K562 (cell line): ENCODE measurements at regions not wholly inside any gene's neighbourhood (a gene's known extent, or its start where the extent isn't known, plus 50 kb on each side); places are given as distances from the start of the nearest gene placed in this dataset.

Source experiments
- ATAC-seq: fragments of 200-7000 bp; cut with Tn5 transposase; 3 replicates; pipeline ENCODE4 v1.9.1; 2020; ENCODE audit warnings: moderate library complexity
- BruUV-seq: library from RNA; stranded (reverse); fragments of 400-500 nt; replicated peaks from 2 replicates; lab custom pipeline; 2021; lab: Mats Ljungman, UMichigan
- CTCF ChIA-PET: fragments of 300-600 bp; formaldehyde crosslinking; extraction: SDS; loops from one replicate; lab custom pipeline; 2021; ENCODE audit warnings: low intra/inter-chr PET ratio; lab: Yijun Ruan, JAX
- POLR2A ChIA-PET: fragments of 300-600, 350-650 bp; sonication (Branson Sonifier 250); formaldehyde crosslinking; extraction: SDS; loops from one replicate; lab custom pipeline; 2021; ENCODE audit warnings: antibody characterized with exemption, inconsistent platforms; lab: Yijun Ruan, JAX
- DNase-seq, 4 experiments: peaks; one replicate each; pipeline versions ENCODE4 v3.0.0 to v3.0.0-alpha.2; 2011 to 2018; ENCODE audit warnings: low spot score in 3 of 4, mixed read lengths in 3 of 4; ENCODE audit errors: extremely low read depth in 1 of 4
- FAIRE-seq: peaks from 2 replicates; lab custom pipeline; 2011; peaks lifted over from hg19 to GRCh38; lab: Jason Lieb, UNC
- H2AFZ ChIP-seq: 2 replicates; pipeline ENCODE4 v1.6.0; 2011; ENCODE audit warnings: low read depth, low read length, control low read depth, inconsistent platforms
- H3K27ac ChIP-seq: fragments of 200-600 bp; 3 replicates; pipeline ENCODE4 v1.8.0; 2011; ENCODE audit warnings: low read depth, mild to moderate bottlenecking, control low read depth, inconsistent platforms, low read length, moderate library complexity, mixed read lengths; ENCODE audit errors: extremely low read depth
- H3K27me3 ChIP-seq, 2 experiments: fragments of 300-600 bp in 1 of 2; 2 replicates in 1 of 2; 3 replicates in 1 of 2; pipeline versions ENCODE4 v1.6.0 to v1.8.0; 2011; ENCODE audit warnings: inconsistent platforms in 2 of 2, low read length in 2 of 2, mild to moderate bottlenecking in 1 of 2, mixed read lengths in 1 of 2, moderate library complexity in 1 of 2; ENCODE audit not compliant: control insufficient read depth in 2 of 2, insufficient read depth in 2 of 2
- H3K36me3 ChIP-seq: fragments of 300-600 bp; 3 replicates; pipeline ENCODE4 v1.8.0; 2011; ENCODE audit warnings: mild to moderate bottlenecking, low read length, inconsistent platforms; ENCODE audit not compliant: control insufficient read depth, insufficient read depth
- H3K4me1 ChIP-seq, 2 experiments: fragments of 200-600 bp in 1 of 2; replicated peaks in 1 of 2; 2 replicates in 1 of 2; 3 replicates in 1 of 2; pipeline versions ENCODE4 v1.5.1 to v1.8.0; 2011; ENCODE audit warnings: inconsistent platforms in 2 of 2, low read length in 2 of 2, mild to moderate bottlenecking in 1 of 2, mixed read lengths in 1 of 2, moderate library complexity in 1 of 2; ENCODE audit not compliant: control insufficient read depth in 2 of 2, insufficient read depth in 2 of 2
- H3K4me2 ChIP-seq: 2 replicates; pipeline ENCODE4 v1.6.1; 2011; ENCODE audit warnings: low read length, control low read depth, inconsistent platforms, mixed read lengths; ENCODE audit not compliant: insufficient read depth
- H3K4me3 ChIP-seq: fragments of 200-600 bp; sonication (generic), shearing (Covaris generic); 2 replicates; pipeline ENCODE4 v1.5.1; 2016; ENCODE audit warnings: control low read depth, inconsistent platforms
- H3K79me2 ChIP-seq: fragments of 200-600 bp; 3 replicates; pipeline ENCODE4 v1.8.0; 2011; ENCODE audit warnings: low read length, inconsistent platforms; ENCODE audit not compliant: control insufficient read depth, insufficient read depth
- H3K9ac ChIP-seq, 2 experiments: 2 replicates each; pipeline versions ENCODE4 v1.6.0 to v1.6.1; 2011; ENCODE audit warnings: low read depth in 2 of 2, low read length in 2 of 2, control low read depth in 1 of 2, inconsistent platforms in 1 of 2, mild to moderate bottlenecking in 1 of 2, mixed read lengths in 1 of 2; ENCODE audit not compliant: insufficient read depth in 1 of 2
- H3K9me1 ChIP-seq: one replicate; pipeline ENCODE4 v1.6.0; 2011; ENCODE audit warnings: inconsistent platforms, mild to moderate bottlenecking, low read length, moderate library complexity; ENCODE audit not compliant: control insufficient read depth, insufficient read depth
- H3K9me3 ChIP-seq: replicated peaks from 2 replicates; pipeline ENCODE4 v1.5.1; 2011; ENCODE audit warnings: low read depth, low read length, inconsistent platforms; ENCODE audit not compliant: control insufficient read depth, insufficient read depth
- H4K20me1 ChIP-seq: replicated peaks from 2 replicates; pipeline ENCODE4 v1.6.1; 2011; ENCODE audit warnings: low read length, inconsistent platforms, mixed read lengths; ENCODE audit not compliant: control insufficient read depth, insufficient read depth
- C11orf30 ChIP-seq: fragments of 450-650 bp; IDR thresholded peaks from 2 replicates; pipeline ENCODE4 v1.6.1; 2016; ENCODE audit warnings: low read depth, mild to moderate bottlenecking
- HEY1 ChIP-seq: fragments of 250-450 bp; sonication (Bioruptor Pico); IDR thresholded peaks from 2 replicates; pipeline ENCODE4 v1.5.0; 2020; ENCODE audit warnings: mild to moderate bottlenecking, moderate library complexity, borderline replicate concordance
- MCM7 ChIP-seq, 2 experiments: fragments of 450-650 bp; IDR thresholded peaks; 2 replicates each; pipeline ENCODE4 v1.6.1; 2016 to 2018
- ZBTB8A ChIP-seq: fragments of 450-650 bp; IDR thresholded peaks from 2 replicates; pipeline ENCODE4 v1.6.1; 2018; ENCODE audit warnings: mild to moderate bottlenecking, moderate library complexity; ENCODE audit not compliant: partially characterized antibody
- ZNF586 ChIP-seq: fragments of 450-650 bp; formaldehyde crosslinking; conservative IDR thresholded peaks from 2 replicates; pipeline ENCODE4 v1.4.0; 2020; ENCODE audit warnings: mild to moderate bottlenecking, moderate library complexity
- ZNF830 ChIP-seq: fragments of 250-450 bp; sonication (Bioruptor Pico); IDR thresholded peaks from 2 replicates; pipeline ENCODE4 v1.5.0; 2021; ENCODE audit warnings: mild to moderate bottlenecking
- WGBS: fragments of 100-300 bp; shearing (Covaris generic); methylation state at CpG from one replicate; pipeline ENCODE4 v1.1.6; 2016; ENCODE audit warnings: low coverage, mixed read lengths; ENCODE audit not compliant: insufficient coverage; ENCODE audit errors: missing lambda C conversion rate; 5-methylcytosine and 5-hydroxymethylcytosine counted together
- in situ Hi-C: fragments of 300-500 bp; cut with MboI; formaldehyde crosslinking; loops from 4 replicates; pipeline ENCODE4 v1.15.0; 2018; ENCODE audit warnings: inconsistent platforms, mixed read lengths
- intact Hi-C: fragments of 100-400 bp; cut with micrococcal nuclease; formaldehyde crosslinking; loops from 2 replicates; pipeline ENCODE4 v1.14.2; 2022
- TF ChIP-seq, protein P1 (sequence below), 3 experiments: IDR thresholded peaks in 2 of 3; conservative IDR thresholded peaks in 1 of 3; 2 replicates each; pipeline ENCODE4 v1.5.1; 2011 to 2012; ENCODE audit warnings: low read length in 3 of 3, mild to moderate bottlenecking in 3 of 3, control low read depth in 2 of 3, improper control_type of control experiment in 1 of 3, inconsistent platforms in 1 of 3, low read depth in 1 of 3, mixed read lengths in 1 of 3, moderate library complexity in 1 of 3; ENCODE audit not compliant: insufficient read depth in 2 of 3
- TF ChIP-seq, protein P2 (sequence below): fragments of 450-650 bp; IDR thresholded peaks from 2 replicates; pipeline ENCODE4 v1.7.0; 2016; ENCODE audit warnings: borderline replicate concordance
- TF ChIP-seq, protein P3 (sequence below): fragments of 150-350 bp; conservative IDR thresholded peaks from 2 replicates; pipeline ENCODE4 v1.6.1; 2014; ENCODE audit warnings: low read length
- TF ChIP-seq, protein P4 (sequence below): sonication (generic); formaldehyde crosslinking; IDR thresholded peaks from 2 replicates; pipeline ENCODE4 v1.8.0; 2022; ENCODE audit warnings: mild to moderate bottlenecking, missing genetic modification reagents
- TF ChIP-seq, protein P5 (sequence below): fragments of 250-450 bp; sonication (Bioruptor Pico); IDR thresholded peaks from 2 replicates; pipeline ENCODE4 v1.5.0; 2020; ENCODE audit warnings: mild to moderate bottlenecking

DNA sequence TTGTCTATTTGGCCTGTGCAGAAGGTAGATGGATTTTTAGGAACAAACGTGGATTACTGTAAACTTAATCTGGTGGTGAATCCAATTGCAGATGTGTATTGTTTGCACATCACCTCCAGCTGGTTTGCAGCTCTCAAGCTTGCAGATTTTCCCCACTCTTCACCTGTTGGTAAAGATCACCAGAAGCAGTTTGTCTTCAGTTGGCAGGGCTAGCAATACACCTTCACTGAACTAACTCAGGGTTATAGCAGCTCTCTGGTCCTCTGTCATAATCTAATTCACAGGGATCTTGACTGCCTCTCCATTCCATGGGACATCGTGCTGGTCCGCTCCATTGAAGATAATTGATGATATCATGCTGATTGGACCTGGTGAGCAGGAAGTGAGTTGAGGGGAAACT lies 181.5 kb downstream of the VAPA start:
- Histone ChIP-seq H3K9me1 (no peaks in the 10 kb centered on the region), H3K4me3 (no peak overlapping the region), H3K4me2 (no peak overlapping the region), H2AFZ (no peak overlapping the region), H4K20me1 (no peaks in the 10 kb centered on the region), H3K9me3 (no peaks in the 10 kb centered on the region), H3K4me1 (no peaks in the 10 kb centered on the region), H3K27ac (no peak overlapping the region), H3K79me2 (no peaks in the 10 kb centered on the region), H3K27me3 (peaks cover 21 to 37% of the 10 kb centered on the region in 2 experiments; a peak in 4 of 5 replicates), H3K36me3 (no peaks in the 10 kb centered on the region), H3K9ac (no peak overlapping the region)
- WGBS, result 0% methylated on average over 3 of the region's 3 CpGs
- DNase-seq, result no peak
- in situ Hi-C loops, result no loop called here
- ChIA-PET POLR2A (interaction anchor here (0.8 kb wide), 1 partner anchor 10 kb away, joined by 3 read pairs; no protein-coding TSS in a partner anchor), CTCF (no interaction called here)
- no peak for FAIRE-seq
- BruUV-seq, result no TSS peak
- ATAC-seq, result no peak
- TF ChIP-seq MCM7 (IDR thresholded peaks at IDR 0.05) (no peak), C11orf30 (no peak), ZBTB8A (no peak), HEY1 (CRISPR knock-in tag) (no peak), ZNF586 (no peak), ZNF830 (CRISPR knock-in tag) (no peak)
- TF ChIP-seq, protein P1, sequence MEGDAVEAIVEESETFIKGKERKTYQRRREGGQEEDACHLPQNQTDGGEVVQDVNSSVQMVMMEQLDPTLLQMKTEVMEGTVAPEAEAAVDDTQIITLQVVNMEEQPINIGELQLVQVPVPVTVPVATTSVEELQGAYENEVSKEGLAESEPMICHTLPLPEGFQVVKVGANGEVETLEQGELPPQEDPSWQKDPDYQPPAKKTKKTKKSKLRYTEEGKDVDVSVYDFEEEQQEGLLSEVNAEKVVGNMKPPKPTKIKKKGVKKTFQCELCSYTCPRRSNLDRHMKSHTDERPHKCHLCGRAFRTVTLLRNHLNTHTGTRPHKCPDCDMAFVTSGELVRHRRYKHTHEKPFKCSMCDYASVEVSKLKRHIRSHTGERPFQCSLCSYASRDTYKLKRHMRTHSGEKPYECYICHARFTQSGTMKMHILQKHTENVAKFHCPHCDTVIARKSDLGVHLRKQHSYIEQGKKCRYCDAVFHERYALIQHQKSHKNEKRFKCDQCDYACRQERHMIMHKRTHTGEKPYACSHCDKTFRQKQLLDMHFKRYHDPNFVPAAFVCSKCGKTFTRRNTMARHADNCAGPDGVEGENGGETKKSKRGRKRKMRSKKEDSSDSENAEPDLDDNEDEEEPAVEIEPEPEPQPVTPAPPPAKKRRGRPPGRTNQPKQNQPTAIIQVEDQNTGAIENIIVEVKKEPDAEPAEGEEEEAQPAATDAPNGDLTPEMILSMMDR (IDR thresholded peaks at IDR 0.05 in 2 of 3, conservative IDR thresholded peaks at IDR 0.05 in 1 of 3; ENCODE audit: insufficient read depth in 2 of 3, low read depth in 1 of 3, low read length in 3 of 3), result no peak
- TF ChIP-seq, protein P2, sequence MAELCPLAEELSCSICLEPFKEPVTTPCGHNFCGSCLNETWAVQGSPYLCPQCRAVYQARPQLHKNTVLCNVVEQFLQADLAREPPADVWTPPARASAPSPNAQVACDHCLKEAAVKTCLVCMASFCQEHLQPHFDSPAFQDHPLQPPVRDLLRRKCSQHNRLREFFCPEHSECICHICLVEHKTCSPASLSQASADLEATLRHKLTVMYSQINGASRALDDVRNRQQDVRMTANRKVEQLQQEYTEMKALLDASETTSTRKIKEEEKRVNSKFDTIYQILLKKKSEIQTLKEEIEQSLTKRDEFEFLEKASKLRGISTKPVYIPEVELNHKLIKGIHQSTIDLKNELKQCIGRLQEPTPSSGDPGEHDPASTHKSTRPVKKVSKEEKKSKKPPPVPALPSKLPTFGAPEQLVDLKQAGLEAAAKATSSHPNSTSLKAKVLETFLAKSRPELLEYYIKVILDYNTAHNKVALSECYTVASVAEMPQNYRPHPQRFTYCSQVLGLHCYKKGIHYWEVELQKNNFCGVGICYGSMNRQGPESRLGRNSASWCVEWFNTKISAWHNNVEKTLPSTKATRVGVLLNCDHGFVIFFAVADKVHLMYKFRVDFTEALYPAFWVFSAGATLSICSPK, result no peak
- TF ChIP-seq, protein P3, sequence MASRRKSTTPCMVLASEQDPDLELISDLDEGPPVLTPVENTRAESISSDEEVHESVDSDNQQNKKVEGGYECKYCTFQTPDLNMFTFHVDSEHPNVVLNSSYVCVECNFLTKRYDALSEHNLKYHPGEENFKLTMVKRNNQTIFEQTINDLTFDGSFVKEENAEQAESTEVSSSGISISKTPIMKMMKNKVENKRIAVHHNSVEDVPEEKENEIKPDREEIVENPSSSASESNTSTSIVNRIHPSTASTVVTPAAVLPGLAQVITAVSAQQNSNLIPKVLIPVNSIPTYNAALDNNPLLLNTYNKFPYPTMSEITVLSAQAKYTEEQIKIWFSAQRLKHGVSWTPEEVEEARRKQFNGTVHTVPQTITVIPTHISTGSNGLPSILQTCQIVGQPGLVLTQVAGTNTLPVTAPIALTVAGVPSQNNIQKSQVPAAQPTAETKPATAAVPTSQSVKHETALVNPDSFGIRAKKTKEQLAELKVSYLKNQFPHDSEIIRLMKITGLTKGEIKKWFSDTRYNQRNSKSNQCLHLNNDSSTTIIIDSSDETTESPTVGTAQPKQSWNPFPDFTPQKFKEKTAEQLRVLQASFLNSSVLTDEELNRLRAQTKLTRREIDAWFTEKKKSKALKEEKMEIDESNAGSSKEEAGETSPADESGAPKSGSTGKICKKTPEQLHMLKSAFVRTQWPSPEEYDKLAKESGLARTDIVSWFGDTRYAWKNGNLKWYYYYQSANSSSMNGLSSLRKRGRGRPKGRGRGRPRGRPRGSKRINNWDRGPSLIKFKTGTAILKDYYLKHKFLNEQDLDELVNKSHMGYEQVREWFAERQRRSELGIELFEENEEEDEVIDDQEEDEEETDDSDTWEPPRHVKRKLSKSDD, result no peak
- TF ChIP-seq, protein P4, sequence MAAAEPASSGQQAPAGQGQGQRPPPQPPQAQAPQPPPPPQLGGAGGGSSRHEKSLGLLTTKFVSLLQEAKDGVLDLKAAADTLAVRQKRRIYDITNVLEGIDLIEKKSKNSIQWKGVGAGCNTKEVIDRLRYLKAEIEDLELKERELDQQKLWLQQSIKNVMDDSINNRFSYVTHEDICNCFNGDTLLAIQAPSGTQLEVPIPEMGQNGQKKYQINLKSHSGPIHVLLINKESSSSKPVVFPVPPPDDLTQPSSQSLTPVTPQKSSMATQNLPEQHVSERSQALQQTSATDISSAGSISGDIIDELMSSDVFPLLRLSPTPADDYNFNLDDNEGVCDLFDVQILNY (CRISPR knock-in tag), result no peak
- TF ChIP-seq, protein P5, sequence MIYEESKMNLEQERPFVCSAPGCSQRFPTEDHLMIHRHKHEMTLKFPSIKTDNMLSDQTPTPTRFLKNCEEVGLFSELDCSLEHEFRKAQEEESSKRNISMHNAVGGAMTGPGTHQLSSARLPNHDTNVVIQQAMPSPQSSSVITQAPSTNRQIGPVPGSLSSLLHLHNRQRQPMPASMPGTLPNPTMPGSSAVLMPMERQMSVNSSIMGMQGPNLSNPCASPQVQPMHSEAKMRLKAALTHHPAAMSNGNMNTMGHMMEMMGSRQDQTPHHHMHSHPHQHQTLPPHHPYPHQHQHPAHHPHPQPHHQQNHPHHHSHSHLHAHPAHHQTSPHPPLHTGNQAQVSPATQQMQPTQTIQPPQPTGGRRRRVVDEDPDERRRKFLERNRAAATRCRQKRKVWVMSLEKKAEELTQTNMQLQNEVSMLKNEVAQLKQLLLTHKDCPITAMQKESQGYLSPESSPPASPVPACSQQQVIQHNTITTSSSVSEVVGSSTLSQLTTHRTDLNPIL (CRISPR knock-in tag), result no peak
- intact Hi-C loops, result no loop called here
